Esophagus muscularis mucosa (tissue), 4 donors: ENCODE measurements at regions not wholly inside any gene's neighbourhood (a gene's known extent, or its start where the extent isn't known, plus 50 kb on each side); places are given as distances from the start of the nearest gene placed in this dataset.

Source experiments
- DNase-seq: peaks from one replicate; pipeline ENCODE4 v3.0.0-alpha.2; 2017; ENCODE audit errors: extremely low spot score
- H3K27ac ChIP-seq, 4 donors: fragments of 200-600 bp; sonication (generic); replicated peaks in 1 of 4; 1 replicate in 3 of 4; 2 replicates in 1 of 4; pipeline ENCODE4 v1.5.1; 2016 to 2019; ENCODE audit warnings: mild to moderate bottlenecking in 1 of 4
- H3K27me3 ChIP-seq, 4 donors: fragments of 200-600 bp; sonication (generic); one replicate each; pipeline versions ENCODE4 v1.5.1 to v1.6.0; 2016 to 2019
- H3K36me3 ChIP-seq, 4 donors: fragments of 200-600 bp; sonication (generic); one replicate each; pipeline ENCODE4 v1.5.1; 2016 to 2019
- H3K4me1 ChIP-seq, 4 donors: fragments of 200-600 bp; sonication (generic); one replicate each; pipeline ENCODE4 v1.5.1; 2016 to 2019
- H3K4me3 ChIP-seq, 4 donors: fragments of 200-600 bp; sonication (generic); 1 replicate in 2 of 4; 2 replicates in 2 of 4; pipeline ENCODE4 v1.5.1; 2016 to 2019; ENCODE audit warnings: mild to moderate bottlenecking in 4 of 4, moderate library complexity in 1 of 4
- H3K9me3 ChIP-seq, 4 donors: fragments of 200-600 bp; sonication (generic); 1 replicate in 3 of 4; 2 replicates in 1 of 4; pipeline ENCODE4 v1.5.1; 2016 to 2019
- CTCF ChIP-seq, 3 experiments: fragments of 200-600 bp in 2 of 3; fragments of 450-650 bp in 1 of 3; sonication (generic) in 2 of 3; IDR thresholded peaks; one replicate each; pipeline ENCODE4 v1.5.1; 2017 to 2019; ENCODE audit warnings: antibody characterized with exemption in 3 of 3, mild to moderate bottlenecking in 2 of 3, moderate library complexity in 1 of 3
- EP300 ChIP-seq: sonication (generic); formaldehyde crosslinking; IDR thresholded peaks from one replicate; pipeline ENCODE4 v1.6.1; 2017; ENCODE audit warnings: antibody characterized with exemption
- POLR2A ChIP-seq: fragments of 450-650 bp; IDR thresholded peaks from one replicate; pipeline ENCODE4 v1.6.1; 2017; ENCODE audit warnings: antibody characterized with exemption, moderate library complexity, mild to moderate bottlenecking, low read depth
- POLR2AphosphoS5 ChIP-seq, 2 donors: sonication (generic); formaldehyde crosslinking; IDR thresholded peaks; one replicate each; pipeline ENCODE4 v1.6.1; 2017; ENCODE audit warnings: antibody characterized with exemption in 2 of 2
- WGBS: methylation state at CpG from one replicate; pipeline ENCODE4 v1.1.5; 2018; 5-methylcytosine and 5-hydroxymethylcytosine counted together
- intact Hi-C: fragments of 100-400 bp; cut with DNase I; formaldehyde crosslinking; loops from one replicate; pipeline ENCODE4 v1.15.1; 2023

- no peaks in the 10 kb centered on the region for H3K36me3 ChIP-seq
- no peak overlapping the region for H3K27ac ChIP-seq
- H3K4me1 ChIP-seq, result peaks cover 0 to 9% (median 0%) of the 10 kb centered on the region in 4 donors
- DNase-seq, result no peak
- TF ChIP-seq POLR2AphosphoS5 (IDR thresholded peaks at IDR 0.05) (no peak), EP300 (no peak), CTCF (IDR thresholded peaks at IDR 0.05) (no peak), POLR2A (no peak)
- intact Hi-C loops, result no loop called here
- H3K4me3 ChIP-seq, result no peak overlapping the region
- H3K9me3 ChIP-seq, result no peaks in the 10 kb centered on the region
- WGBS, result 84% methylated on average over 4 of the region's 4 CpGs
- no peaks in the 10 kb centered on the region for H3K27me3 ChIP-seq
These were observed 127.5 kb upstream of the NEIL3 start for GRCh38 chr4:177182166-177182565.

- WGBS, result 100% methylated on average over 1 of the region's 1 CpG
- peaks cover 0 to 6% (median 0%) of the 10 kb centered on the region in 4 donors for H3K4me1 ChIP-seq
- no peak overlapping the region for H3K27ac ChIP-seq
- H3K4me3 ChIP-seq, result no peak overlapping the region
- H3K27me3 ChIP-seq, result no peaks in the 10 kb centered on the region
- TF ChIP-seq EP300 (no peak), POLR2A (no peak), CTCF (IDR thresholded peaks at IDR 0.05) (no peak), POLR2AphosphoS5 (IDR thresholded peaks at IDR 0.05) (no peak)
- H3K36me3 ChIP-seq, result no peaks in the 10 kb centered on the region
- H3K9me3 ChIP-seq, result no peaks in the 10 kb centered on the region
- intact Hi-C loops, result no loop called here
- no peak for DNase-seq
These were observed 126.9 kb upstream of the NEIL3 start for GRCh38 chr4:177182728-177183127.

GRCh38 chr4:177185151-177185550 is 124.5 kb upstream of the NEIL3 start:
- Histone ChIP-seq H3K36me3 (no peaks in the 10 kb centered on the region), H3K27me3 (no peaks in the 10 kb centered on the region), H3K4me3 (no peak overlapping the region), H3K27ac (no peak overlapping the region), H3K9me3 (no peaks in the 10 kb centered on the region), H3K4me1 (no peaks in the 10 kb centered on the region)
- no peak for TF ChIP-seq POLR2A
- no peak for TF ChIP-seq CTCF (IDR thresholded peaks at IDR 0.05)
- TF ChIP-seq EP300, result no peak
- no peak for TF ChIP-seq POLR2AphosphoS5 (IDR thresholded peaks at IDR 0.05)
- no peak for DNase-seq
- whole genome bisulfite sequencing, result no CpG with 5 or more reads among the region's 2 CpGs
- intact Hi-C loops, result no loop called here

GRCh38 chr4:177185579-177185978 is 124.1 kb upstream of the NEIL3 start:
- no peak for DNase-seq
- Histone ChIP-seq H3K4me1 (no peaks in the 10 kb centered on the region), H3K27me3 (no peaks in the 10 kb centered on the region), H3K27ac (no peak overlapping the region), H3K36me3 (no peaks in the 10 kb centered on the region), H3K4me3 (no peak overlapping the region), H3K9me3 (no peaks in the 10 kb centered on the region)
- 87% methylated on average over 2 of the region's 2 CpGs for WGBS
- no peak for TF ChIP-seq POLR2A
- no peak for TF ChIP-seq POLR2AphosphoS5 (IDR thresholded peaks at IDR 0.05)
- TF ChIP-seq EP300, result no peak
- no peak for TF ChIP-seq CTCF (IDR thresholded peaks at IDR 0.05)
- intact Hi-C loops, result no loop called here

- Histone ChIP-seq H3K4me1 (peaks cover 0 to 5% (median 0%) of the 10 kb centered on the region in 4 donors), H3K4me3 (no peak overlapping the region), H3K27me3 (no peaks in the 10 kb centered on the region), H3K9me3 (no peaks in the 10 kb centered on the region), H3K36me3 (no peaks in the 10 kb centered on the region), H3K27ac (no peak overlapping the region)
- intact Hi-C loops, result no loop called here
- no peak for TF ChIP-seq CTCF (IDR thresholded peaks at IDR 0.05)
- no peak for TF ChIP-seq POLR2AphosphoS5 (IDR thresholded peaks at IDR 0.05)
- TF ChIP-seq EP300, result no peak
- no peak for TF ChIP-seq POLR2A
- 28% methylated on average over 2 of the region's 2 CpGs for WGBS
- no peak for DNase-seq
These were observed 122.3 kb upstream of the NEIL3 start for GRCh38 chr4:177187371-177187770.
